UCSD-AML1 (cell line): ENCODE measurements at regions not wholly inside any gene's neighbourhood (a gene's known extent, or its start where the extent isn't known, plus 50 kb on each side); places are given as distances from the start of the nearest gene placed in this dataset.
"Not testable (repeated sequence)": the region's sequence is repeated elsewhere in the genome, so short reads cannot be mapped to it uniquely, and the experiment has no call there.

Experiments
- DNase-seq: peaks from one replicate; lab custom pipeline; 2025; ENCODE audit not compliant: unreplicated experiment; lab: John Stamatoyannopoulos, UW

DNA sequence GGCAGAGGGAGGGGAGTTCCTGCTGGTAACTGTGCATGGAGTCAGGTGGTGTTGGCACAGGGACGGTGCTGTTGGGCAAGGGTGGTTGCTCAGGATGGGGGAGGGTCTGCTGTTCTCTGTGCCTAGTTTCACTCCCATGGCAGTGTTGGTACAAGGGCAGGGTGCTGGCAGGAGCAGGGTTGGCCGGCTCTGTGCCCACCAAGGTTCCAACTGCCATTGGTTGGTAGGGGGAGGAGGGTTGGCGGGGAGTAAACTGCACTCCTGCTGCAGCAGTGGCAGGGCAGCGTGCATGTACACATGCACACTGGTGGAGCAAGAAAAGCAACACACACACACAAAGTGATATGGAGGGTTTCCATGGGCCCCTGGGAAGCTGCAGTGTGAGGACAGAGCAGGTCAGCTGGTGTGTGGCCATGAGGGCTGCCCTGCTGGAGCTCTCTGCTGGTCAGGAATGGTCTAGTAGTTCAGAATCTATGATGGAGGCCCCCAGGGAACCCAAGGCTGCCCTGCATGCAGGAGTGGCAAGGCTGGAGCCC is 269.9 kb upstream of the MGAT4C start:
- no peak for DNase-seq

DNA sequence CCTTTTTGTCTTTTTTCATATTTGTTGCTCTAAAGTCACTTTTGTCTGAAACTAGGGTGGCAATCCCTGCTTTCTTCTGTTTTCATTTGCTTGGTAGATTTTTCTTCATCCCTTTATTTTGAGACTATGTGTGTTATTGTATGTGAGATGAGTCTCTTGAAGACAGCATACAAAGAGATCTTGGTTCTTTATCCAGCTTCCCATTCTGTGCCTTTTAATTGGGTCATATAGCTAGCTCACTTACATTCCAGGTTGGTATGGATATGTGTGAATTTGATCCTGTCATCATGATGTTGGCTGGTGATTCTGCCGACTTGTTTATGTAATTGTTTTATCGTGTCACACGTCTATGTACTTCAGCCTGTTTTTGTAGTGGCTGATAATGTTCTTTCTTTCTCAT is 267.7 kb upstream of the MGAT4C start:
- DNase-seq = no peak

GRCh38 chr12:86521870-86522269 is 265.7 kb upstream of the MGAT4C start:
- DNase-seq = no peak

- no peak for DNase-seq
These were observed 257.0 kb upstream of the MGAT4C start for GRCh38 chr12:86513226-86513625.

- no peak for DNase-seq
These were observed 240.4 kb upstream of the MGAT4C start for GRCh38 chr12:86496595-86496994.

- no peak for DNase-seq
These were observed 228.3 kb upstream of the MGAT4C start for GRCh38 chr12:86484473-86484872.

DNA sequence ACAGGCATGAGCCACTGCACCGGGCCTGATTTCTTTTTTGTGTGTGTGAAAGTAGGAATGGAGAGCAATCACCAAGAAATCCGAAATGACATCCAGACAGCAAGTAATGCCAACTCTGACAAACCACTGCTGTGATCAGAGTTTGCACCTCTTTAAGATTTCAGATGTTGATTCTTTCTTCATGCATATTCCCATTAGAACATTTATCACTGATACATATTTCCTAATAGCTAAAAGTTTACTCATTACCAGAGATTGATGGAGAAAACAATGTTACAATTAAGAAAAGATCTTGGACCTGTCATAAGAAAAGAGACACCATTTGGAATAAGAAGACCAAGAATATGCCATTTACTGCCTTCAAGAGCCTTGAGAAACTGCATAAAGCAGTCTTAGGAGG is 217.0 kb upstream of the MGAT4C start:
- DNase-seq = no peak

DNA sequence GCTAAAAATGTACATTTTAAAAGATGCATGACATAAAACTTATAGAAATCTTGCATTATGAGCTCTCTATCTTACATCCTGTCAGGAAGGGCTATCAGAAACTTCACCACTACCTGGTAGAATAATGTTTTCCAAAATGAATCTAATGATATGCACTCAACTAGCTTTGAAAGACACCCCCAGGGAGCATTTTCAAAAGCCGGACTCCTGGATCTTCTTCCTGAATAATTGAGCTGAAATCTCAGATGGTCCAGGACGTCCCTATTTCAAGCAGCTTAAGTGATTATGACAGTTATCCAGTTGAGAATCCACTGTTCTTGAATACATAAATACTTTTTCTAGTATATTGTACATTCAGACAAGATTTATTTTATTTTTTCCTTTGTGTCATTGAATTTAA is 200.6 kb upstream of the MGAT4C start:
- no peak for DNase-seq

DNA sequence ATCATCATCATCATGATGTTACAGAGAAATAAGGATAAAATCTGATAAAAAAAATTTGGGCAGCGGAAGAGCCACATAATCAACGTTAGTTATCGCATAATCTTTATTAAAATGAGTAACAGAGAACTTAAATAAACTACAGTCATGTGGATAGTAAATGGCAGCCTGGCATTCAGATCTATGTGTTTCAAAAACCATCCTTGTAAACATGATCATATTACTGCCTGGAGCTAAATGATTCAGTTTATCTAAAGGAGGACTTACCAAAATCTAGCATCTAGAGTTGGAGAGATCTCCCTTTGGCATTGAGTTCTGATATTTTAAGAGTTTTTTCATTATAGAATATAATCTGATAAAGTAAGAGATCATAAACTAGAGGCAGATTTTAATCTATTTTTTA is 200.1 kb upstream of the MGAT4C start:
- no peak for DNase-seq

DNA sequence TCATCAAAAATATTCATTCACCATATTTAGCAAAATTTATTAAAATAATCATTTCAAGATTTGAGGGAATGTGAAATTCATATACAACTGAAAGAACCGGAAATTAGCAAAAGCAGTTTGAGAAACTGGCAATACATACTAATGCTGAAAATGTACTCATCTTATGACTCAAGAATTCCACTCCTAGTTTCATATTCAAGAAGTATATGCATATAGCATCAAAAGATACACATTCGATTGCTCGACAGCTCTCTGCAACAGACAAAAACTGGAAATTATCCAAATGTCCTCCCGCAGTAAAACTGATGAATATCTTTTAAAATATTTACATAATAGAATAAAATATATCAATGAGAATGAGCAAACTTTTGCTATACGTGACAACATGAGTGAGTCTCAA is 189.2 kb upstream of the MGAT4C start:
- DNase-seq = no peak

GRCh38 chr12:86435053-86435452 is 178.9 kb upstream of the MGAT4C start:
- no peak for DNase-seq

GRCh38 chr12:86429824-86430223 is 173.6 kb upstream of the MGAT4C start:
- no peak for DNase-seq

DNA sequence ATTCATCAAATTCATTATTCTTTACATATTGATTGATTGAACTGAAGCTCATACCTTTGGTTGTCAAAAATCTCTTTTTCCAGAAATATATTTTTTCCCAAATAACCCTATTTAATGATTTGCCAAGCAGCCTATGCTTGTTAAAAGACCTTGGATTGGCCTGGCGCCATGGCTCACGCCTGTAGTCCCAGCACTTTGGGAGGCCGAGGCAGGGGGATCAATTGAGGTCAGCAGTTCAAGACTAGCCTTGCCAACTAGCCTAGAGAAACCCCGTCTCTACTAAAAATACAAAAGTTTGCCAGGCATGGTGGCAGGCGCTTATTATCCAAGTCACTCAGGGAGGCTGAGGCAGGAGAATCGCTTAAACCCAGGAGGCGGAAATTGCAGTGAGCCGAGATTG is 165.1 kb upstream of the MGAT4C start:
- no peak for DNase-seq

GRCh38 chr12:86414201-86414600 is 158.0 kb upstream of the MGAT4C start:
- DNase-seq = no peak

- DNase-seq = no peak
These were observed 155.5 kb upstream of the MGAT4C start for GRCh38 chr12:86411710-86412109.

GRCh38 chr12:86407620-86408208 is 151.5 kb upstream of the MGAT4C start:
- no peak for DNase-seq

DNA sequence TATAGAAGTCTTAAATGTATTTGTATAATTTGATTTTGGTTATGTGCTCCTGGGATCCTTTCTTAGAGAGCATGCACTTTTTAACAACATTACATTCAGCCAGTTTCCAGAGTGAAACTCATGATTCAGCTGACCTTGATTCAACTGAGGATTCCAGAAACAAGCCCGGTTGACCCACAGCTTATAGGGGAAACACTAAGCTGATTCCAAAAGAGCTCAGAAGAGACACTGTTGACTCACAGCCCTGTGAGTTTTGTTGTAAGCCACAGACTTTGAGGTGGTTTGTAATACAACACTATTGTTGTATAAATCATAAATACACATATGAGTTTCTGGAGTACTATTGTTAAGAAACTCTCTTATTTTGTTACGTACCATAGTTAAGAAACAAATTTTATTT is 133.8 kb upstream of the MGAT4C start:
- DNase-seq = no peak

DNA sequence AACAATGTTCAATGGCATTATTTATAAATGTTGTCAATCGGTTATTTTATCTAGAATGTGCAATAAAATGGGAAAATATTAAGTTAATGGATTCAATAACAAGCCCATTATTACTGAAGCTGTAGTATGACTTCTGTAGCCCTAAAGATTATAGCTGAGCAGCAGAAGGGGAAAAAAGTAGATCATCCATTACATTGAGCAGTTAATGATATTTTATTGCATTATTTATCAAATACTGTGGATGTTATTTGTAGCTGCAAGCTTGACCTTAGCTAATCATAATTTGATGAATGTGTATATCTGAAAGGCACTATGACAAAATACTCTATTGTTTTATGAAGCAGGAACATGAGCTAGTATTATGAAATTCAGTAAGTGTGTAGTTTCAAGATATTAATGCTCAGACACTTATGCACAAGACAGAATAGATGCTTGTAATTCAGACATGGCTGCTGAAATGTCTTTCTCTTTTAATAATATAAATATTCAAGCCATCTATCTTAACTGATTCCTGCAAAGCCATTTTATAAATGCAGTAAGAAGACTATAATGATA is 131.5 kb upstream of the MGAT4C start:
- no peak for DNase-seq

GRCh38 chr12:86383759-86384158 is 127.6 kb upstream of the MGAT4C start:
- DNase-seq = not testable (repeated sequence)

DNA sequence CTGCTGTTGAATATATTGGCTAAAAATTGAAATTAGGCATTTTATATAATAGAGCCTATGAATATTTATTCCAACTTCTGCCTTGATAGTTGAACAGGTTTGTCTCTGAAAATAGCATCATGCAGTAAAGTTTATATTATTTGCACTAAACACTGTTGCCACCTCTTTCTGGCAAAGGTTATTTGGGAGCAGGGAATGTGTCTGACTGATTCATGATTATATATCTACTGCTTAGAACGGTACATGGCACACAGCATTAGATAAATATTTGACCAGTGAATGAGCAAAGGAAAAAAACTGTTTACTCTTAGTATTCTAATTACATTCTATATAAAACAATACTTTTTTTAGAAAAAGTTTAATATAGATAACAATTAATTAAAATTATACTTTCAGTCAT is 123.1 kb upstream of the MGAT4C start:
- no peak for DNase-seq

DNA sequence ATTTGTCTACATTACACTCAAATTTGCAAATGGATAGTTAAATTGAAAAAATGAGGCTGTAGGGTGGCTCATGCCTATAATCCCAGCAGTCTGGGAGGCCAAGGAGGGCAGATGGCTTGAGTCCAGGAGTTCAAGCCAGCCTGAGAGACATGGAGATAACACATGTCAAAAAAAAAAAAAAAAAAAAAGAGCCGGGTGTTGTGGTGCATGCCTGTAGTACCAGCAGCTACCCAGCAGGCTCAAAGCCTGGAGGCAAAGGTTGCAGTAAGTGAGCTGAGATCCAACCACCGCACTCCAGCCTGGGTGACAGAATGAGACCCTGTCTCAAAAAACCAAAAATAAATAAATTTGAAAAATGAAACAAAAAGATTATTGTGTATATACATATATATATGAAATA is 119.9 kb upstream of the MGAT4C start:
- DNase-seq = no peak

DNA sequence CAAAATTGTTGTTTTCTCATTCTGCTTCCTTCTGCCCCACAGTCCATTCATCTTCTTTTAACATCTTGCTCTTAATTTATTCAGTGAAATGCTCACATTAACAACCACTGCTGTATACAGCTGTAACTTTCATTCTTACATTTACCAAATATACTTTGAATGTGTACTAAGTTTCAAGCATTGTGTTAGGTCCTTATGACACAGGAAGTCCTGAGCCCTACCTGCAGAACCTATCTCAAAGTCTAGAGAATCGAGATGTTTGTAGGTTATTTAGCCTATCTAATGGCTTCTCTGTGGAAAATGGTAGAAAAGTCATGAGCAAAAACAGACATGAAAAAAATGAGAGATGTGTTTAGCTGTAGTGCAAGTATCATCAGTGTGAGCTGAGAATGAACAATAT is 117.6 kb upstream of the MGAT4C start:
- DNase-seq = no peak

GRCh38 chr12:86367137-86367536 is 110.9 kb upstream of the MGAT4C start:
- DNase-seq = no peak
